Peyer's patch (tissue), 4 donors: ENCODE measurements at regions not wholly inside any gene's neighbourhood (a gene's known extent, or its start where the extent isn't known, plus 50 kb on each side); places are given as distances from the start of the nearest gene placed in this dataset.

ENCODE experiments used
- POLR2A ChIP-seq, 2 donors: fragments of 450-650 bp; IDR thresholded peaks; one replicate each; pipeline ENCODE4 v1.5.1; 2017; ENCODE audit warnings: antibody characterized with exemption in 2 of 2, mild to moderate bottlenecking in 2 of 2, moderate library complexity in 2 of 2
- TF ChIP-seq, protein P1 (sequence below), 6 experiments: fragments of 450-650 bp in 4 of 6; fragments of 200-600 bp in 2 of 6; sonication (generic) in 1 of 6; IDR thresholded peaks; one replicate each; pipeline ENCODE4 v1.5.1; 2017 to 2019; ENCODE audit warnings: antibody characterized with exemption in 6 of 6, mild to moderate bottlenecking in 3 of 6, moderate library complexity in 1 of 6

GRCh38 chr2:22486343-22486742 is 898.6 kb upstream of the KLHL29 start:
- no peak for TF ChIP-seq POLR2A (IDR thresholded peaks at IDR 0.05)
- TF ChIP-seq, protein P1, sequence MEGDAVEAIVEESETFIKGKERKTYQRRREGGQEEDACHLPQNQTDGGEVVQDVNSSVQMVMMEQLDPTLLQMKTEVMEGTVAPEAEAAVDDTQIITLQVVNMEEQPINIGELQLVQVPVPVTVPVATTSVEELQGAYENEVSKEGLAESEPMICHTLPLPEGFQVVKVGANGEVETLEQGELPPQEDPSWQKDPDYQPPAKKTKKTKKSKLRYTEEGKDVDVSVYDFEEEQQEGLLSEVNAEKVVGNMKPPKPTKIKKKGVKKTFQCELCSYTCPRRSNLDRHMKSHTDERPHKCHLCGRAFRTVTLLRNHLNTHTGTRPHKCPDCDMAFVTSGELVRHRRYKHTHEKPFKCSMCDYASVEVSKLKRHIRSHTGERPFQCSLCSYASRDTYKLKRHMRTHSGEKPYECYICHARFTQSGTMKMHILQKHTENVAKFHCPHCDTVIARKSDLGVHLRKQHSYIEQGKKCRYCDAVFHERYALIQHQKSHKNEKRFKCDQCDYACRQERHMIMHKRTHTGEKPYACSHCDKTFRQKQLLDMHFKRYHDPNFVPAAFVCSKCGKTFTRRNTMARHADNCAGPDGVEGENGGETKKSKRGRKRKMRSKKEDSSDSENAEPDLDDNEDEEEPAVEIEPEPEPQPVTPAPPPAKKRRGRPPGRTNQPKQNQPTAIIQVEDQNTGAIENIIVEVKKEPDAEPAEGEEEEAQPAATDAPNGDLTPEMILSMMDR (IDR thresholded peaks at IDR 0.05): no peak
